GM12878 (cell line): ENCODE measurements at regions not wholly inside any gene's neighbourhood (a gene's known extent, or its start where the extent isn't known, plus 50 kb on each side); places are given as distances from the start of the nearest gene placed in this dataset.

Experiments
- ATAC-seq: fragments of 200-7000 bp; cut with Tn5 transposase; 3 replicates; pipeline ENCODE4 v1.9.1; 2020; ENCODE audit warnings: mild to moderate bottlenecking, moderate library complexity
- BruUV-seq: library from RNA; stranded (reverse); fragments of 400-500 nt; replicated peaks from 2 replicates; lab custom pipeline; 2021; lab: Mats Ljungman, UMichigan
- CTCF ChIA-PET: fragments of 300-600 bp; sonication (Branson Sonifier 250); formaldehyde crosslinking; extraction: SDS; loops from one replicate; lab custom pipeline; 2021; ENCODE audit warnings: inconsistent platforms; lab: Yijun Ruan, JAX
- POLR2A ChIA-PET: fragments of 350-600 bp; formaldehyde crosslinking; extraction: SDS; loops from one replicate; lab custom pipeline; 2021; ENCODE audit warnings: inconsistent platforms; lab: Charles Lee
- RAD21 ChIA-PET: fragments of 300-600 bp; sonication (Branson Sonifier 250); formaldehyde crosslinking; loops from one replicate; lab custom pipeline; 2023; ENCODE audit warnings: antibody characterized with exemption; ENCODE audit not compliant: unreplicated experiment; lab: Charles Lee
- SMC1A ChIA-PET: fragments of 300-600 bp; sonication (Branson Sonifier 250); formaldehyde crosslinking; loops from one replicate; lab custom pipeline; 2023; ENCODE audit not compliant: unreplicated experiment, uncharacterized antibody; lab: Charles Lee
- DNase-seq: peaks from one replicate; pipeline ENCODE4 v3.0.0-alpha.2; 2011; ENCODE audit warnings: low read depth, low spot score
- FAIRE-seq: peaks from 3 replicates; lab custom pipeline; 2011; peaks lifted over from hg19 to GRCh38; lab: Jason Lieb, UNC
- H2AFZ ChIP-seq: 2 replicates; pipeline ENCODE4 v1.6.0; 2011; ENCODE audit warnings: low read depth, low read length, control low read depth; ENCODE audit not compliant: control insufficient read depth
- H3K27ac ChIP-seq: 2 replicates; pipeline ENCODE4 v1.5.1; 2011; ENCODE audit warnings: control low read depth; ENCODE audit not compliant: control insufficient read depth, insufficient read depth
- H3K27me3 ChIP-seq, 2 experiments: replicated peaks in 1 of 2; 2 replicates each; pipeline versions ENCODE4 v1.6.0 to v1.6.1; 2011; ENCODE audit warnings: low read length in 1 of 2; ENCODE audit not compliant: control insufficient read depth in 2 of 2, insufficient read depth in 2 of 2
- H3K36me3 ChIP-seq, 2 experiments: 2 replicates each; pipeline ENCODE4 v1.5.1; 2011; ENCODE audit warnings: low read length in 1 of 2; ENCODE audit not compliant: control insufficient read depth in 2 of 2, insufficient read depth in 2 of 2
- H3K4me1 ChIP-seq: 2 replicates; pipeline ENCODE4 v1.6.1; 2011; ENCODE audit warnings: mild to moderate bottlenecking, low read length, moderate library complexity, mixed read lengths; ENCODE audit not compliant: control insufficient read depth, insufficient read depth
- H3K4me2 ChIP-seq: 2 replicates; pipeline ENCODE4 v1.6.0; 2011; ENCODE audit warnings: control low read depth; ENCODE audit not compliant: control insufficient read depth, insufficient read depth
- H3K4me3 ChIP-seq: fragments of 200-600 bp; sonication (generic); 2 replicates; pipeline ENCODE4 v1.5.1; 2016
- H3K79me2 ChIP-seq: 2 replicates; pipeline ENCODE4 v1.6.0; 2011; ENCODE audit warnings: low read length; ENCODE audit not compliant: control insufficient read depth, insufficient read depth
- H3K9ac ChIP-seq: 2 replicates; pipeline ENCODE4 v1.8.0; 2011; ENCODE audit warnings: low read length, control low read depth, mixed read lengths; ENCODE audit not compliant: control insufficient read depth, insufficient read depth
- H3K9me3 ChIP-seq: replicated peaks from 3 replicates; pipeline ENCODE4 v1.5.1; 2011; ENCODE audit warnings: mild to moderate bottlenecking, low read length; ENCODE audit not compliant: control insufficient read depth, insufficient read depth
- H4K20me1 ChIP-seq: 2 replicates; pipeline ENCODE4 v1.6.0; 2011; ENCODE audit not compliant: control insufficient read depth, insufficient read depth
- HDAC2 ChIP-seq: fragments of 200-600 bp; sonication (generic); IDR thresholded peaks from 2 replicates; pipeline ENCODE4 v1.6.1; 2017
- MYC ChIP-seq: IDR thresholded peaks from 2 replicates; pipeline ENCODE4 v1.6.1; 2011; ENCODE audit warnings: mild to moderate bottlenecking, low read length, moderate library complexity, inconsistent platforms; ENCODE audit not compliant: insufficient read depth, insufficient replicate concordance, insufficient read length, severe bottlenecking
- NR2C1 ChIP-seq: fragments of 450-650 bp; IDR thresholded peaks from 2 replicates; pipeline ENCODE4 v1.6.1; 2017; ENCODE audit warnings: antibody characterized with exemption, mild to moderate bottlenecking, moderate library complexity
- RELA ChIP-seq: fragments of 450-650 bp; IDR thresholded peaks from 2 replicates; pipeline ENCODE4 v1.8.0; 2014; ENCODE audit warnings: borderline replicate concordance; ENCODE audit not compliant: partially characterized antibody
- SIN3A ChIP-seq: IDR thresholded peaks from 2 replicates; pipeline ENCODE4 v1.6.1; 2012; ENCODE audit warnings: low read depth, low read length, improper control_type of control experiment
- SREBF2 ChIP-seq: IDR thresholded peaks from 2 replicates; pipeline ENCODE4 v1.6.1; 2012; ENCODE audit warnings: mild to moderate bottlenecking, low read length
- TCF7 ChIP-seq: IDR thresholded peaks from 2 replicates; pipeline ENCODE4 v1.6.1; 2014; ENCODE audit warnings: antibody characterized with exemption, borderline replicate concordance
- WGBS: methylation state at CpG from one replicate; pipeline ENCODE4 v1.1.6; 2016; ENCODE audit warnings: low lambda C conversion rate; ENCODE audit not compliant: insufficient replicate concordance, insufficient coverage; ENCODE audit errors: missing lambda C conversion rate; 5-methylcytosine and 5-hydroxymethylcytosine counted together
- in situ Hi-C: fragments of 300-500 bp; cut with MboI; formaldehyde crosslinking; loops from 9 replicates; pipeline ENCODE4 v1.14.3; 2018; ENCODE audit warnings: mixed read lengths
- intact Hi-C: fragments of 100-400 bp; cut with micrococcal nuclease; formaldehyde crosslinking; loops from one replicate; pipeline ENCODE4 v1.14.2; 2022; ENCODE audit not compliant: unreplicated experiment
- TF ChIP-seq, protein P1 (sequence below): fragments of 450-650 bp; IDR thresholded peaks from 2 replicates; pipeline ENCODE4 v1.6.1; 2016; ENCODE audit warnings: mild to moderate bottlenecking, moderate library complexity, borderline replicate concordance

DNA sequence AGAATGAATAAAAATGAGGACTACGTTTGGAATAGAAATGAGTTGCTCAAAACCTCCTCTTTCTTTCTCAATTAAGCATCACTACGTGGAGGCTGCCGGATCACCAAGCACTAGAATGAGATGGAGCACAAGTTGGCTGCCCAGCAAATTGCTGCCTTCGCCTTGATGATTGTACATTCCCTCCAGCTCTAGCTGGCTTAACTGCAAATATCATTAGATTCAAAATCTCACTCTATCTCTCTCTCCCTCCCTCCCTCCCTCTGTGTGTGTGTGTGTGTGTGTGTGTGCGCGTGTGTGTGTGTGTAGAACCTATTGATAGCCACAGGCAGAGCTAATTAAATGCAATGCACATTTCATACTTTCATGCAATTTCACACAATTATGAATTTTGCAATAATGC lies 310.7 kb upstream of the CDH4 start:
- DNase-seq (no peak), ATAC-seq (no peak), FAIRE-seq (no peak)
- Histone ChIP-seq H3K9me3 (no peaks in the 10 kb centered on the region; the same call in 2 of the 3 replicates), H3K4me3 (no peak overlapping the region), H3K4me1 (no peaks in the 10 kb centered on the region), H3K4me2 (no peak overlapping the region), H3K27me3 (no peaks in the 10 kb centered on the region), H3K79me2 (no peaks in the 10 kb centered on the region), H3K36me3 (no peaks in the 10 kb centered on the region), H2AFZ (no peak overlapping the region), H4K20me1 (no peaks in the 10 kb centered on the region), H3K27ac (no peak overlapping the region), H3K9ac (no peak overlapping the region)
- in situ Hi-C loops, result no loop called here
- ChIA-PET RAD21 (no interaction called here), SMC1A (no interaction called here), CTCF (no interaction called here), POLR2A (no interaction called here)
- TF ChIP-seq NR2C1 (no peak), RELA (no peak), TCF7 (no peak), SREBF2 (no peak), HDAC2 (no peak), SIN3A (no peak), MYC (no peak)
- TF ChIP-seq, protein P1, sequence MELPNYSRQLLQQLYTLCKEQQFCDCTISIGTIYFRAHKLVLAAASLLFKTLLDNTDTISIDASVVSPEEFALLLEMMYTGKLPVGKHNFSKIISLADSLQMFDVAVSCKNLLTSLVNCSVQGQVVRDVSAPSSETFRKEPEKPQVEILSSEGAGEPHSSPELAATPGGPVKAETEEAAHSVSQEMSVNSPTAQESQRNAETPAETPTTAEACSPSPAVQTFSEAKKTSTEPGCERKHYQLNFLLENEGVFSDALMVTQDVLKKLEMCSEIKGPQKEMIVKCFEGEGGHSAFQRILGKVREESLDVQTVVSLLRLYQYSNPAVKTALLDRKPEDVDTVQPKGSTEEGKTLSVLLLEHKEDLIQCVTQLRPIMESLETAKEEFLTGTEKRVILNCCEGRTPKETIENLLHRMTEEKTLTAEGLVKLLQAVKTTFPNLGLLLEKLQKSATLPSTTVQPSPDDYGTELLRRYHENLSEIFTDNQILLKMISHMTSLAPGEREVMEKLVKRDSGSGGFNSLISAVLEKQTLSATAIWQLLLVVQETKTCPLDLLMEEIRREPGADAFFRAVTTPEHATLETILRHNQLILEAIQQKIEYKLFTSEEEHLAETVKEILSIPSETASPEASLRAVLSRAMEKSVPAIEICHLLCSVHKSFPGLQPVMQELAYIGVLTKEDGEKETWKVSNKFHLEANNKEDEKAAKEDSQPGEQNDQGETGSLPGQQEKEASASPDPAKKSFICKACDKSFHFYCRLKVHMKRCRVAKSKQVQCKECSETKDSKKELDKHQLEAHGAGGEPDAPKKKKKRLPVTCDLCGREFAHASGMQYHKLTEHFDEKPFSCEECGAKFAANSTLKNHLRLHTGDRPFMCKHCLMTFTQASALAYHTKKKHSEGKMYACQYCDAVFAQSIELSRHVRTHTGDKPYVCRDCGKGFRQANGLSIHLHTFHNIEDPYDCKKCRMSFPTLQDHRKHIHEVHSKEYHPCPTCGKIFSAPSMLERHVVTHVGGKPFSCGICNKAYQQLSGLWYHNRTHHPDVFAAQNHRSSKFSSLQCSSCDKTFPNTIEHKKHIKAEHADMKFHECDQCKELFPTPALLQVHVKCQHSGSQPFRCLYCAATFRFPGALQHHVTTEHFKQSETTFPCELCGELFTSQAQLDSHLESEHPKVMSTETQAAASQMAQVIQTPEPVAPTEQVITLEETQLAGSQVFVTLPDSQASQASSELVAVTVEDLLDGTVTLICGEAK, result no peak
- no TSS peak for BruUV-seq
- 17% methylated on average over 4 of the region's 6 CpGs for WGBS
- intact Hi-C loops, result no loop called here
